K562 (cell line): ENCODE measurements at regions not wholly inside any gene's neighbourhood (a gene's known extent, or its start where the extent isn't known, plus 50 kb on each side); places are given as distances from the start of the nearest gene placed in this dataset.

ENCODE experiments used
- BACH1 ChIP-seq: fragments of 200-800 bp; sonication (Bioruptor generic); IDR thresholded peaks from 2 replicates; pipeline ENCODE4 v1.6.1; 2016; ENCODE audit warnings: missing genetic modification characterization, missing compliant biosample characterization
- CEBPB ChIP-seq: fragments of 450-650 bp; IDR thresholded peaks from 2 replicates; pipeline ENCODE4 v1.6.1; 2016; ENCODE audit warnings: missing genetic modification characterization, missing compliant biosample characterization
- FOXA1 ChIP-seq: fragments of 450-650 bp; IDR thresholded peaks from 2 replicates; pipeline ENCODE4 v1.6.1; 2016; ENCODE audit warnings: mild to moderate bottlenecking, borderline replicate concordance
- L3MBTL2 ChIP-seq: fragments of 450-650 bp; IDR thresholded peaks from 2 replicates; pipeline ENCODE4 v1.6.1; 2016; ENCODE audit warnings: mild to moderate bottlenecking, moderate library complexity
- MAZ ChIP-seq, 2 experiments: fragments of 450-650 bp in 1 of 2; sonication (generic) in 1 of 2; formaldehyde crosslinking; IDR thresholded peaks in 1 of 2; conservative IDR thresholded peaks in 1 of 2; 2 replicates each; pipeline versions ENCODE4 v1.4.0 to v1.5.0; 2020; ENCODE audit warnings: mild to moderate bottlenecking in 1 of 2, missing genetic modification reagents in 1 of 2
- PRMT5 ChIP-seq: sonication (generic); formaldehyde crosslinking; IDR thresholded peaks from 2 replicates; pipeline ENCODE4 v1.5.0; 2020; ENCODE audit warnings: missing genetic modification reagents
- USF2 ChIP-seq: sonication (generic); formaldehyde crosslinking; IDR thresholded peaks from 2 replicates; pipeline ENCODE4 v1.5.0; 2020; ENCODE audit warnings: missing genetic modification reagents
- YY1 ChIP-seq, 3 experiments: IDR thresholded peaks; 2 replicates each; pipeline ENCODE4 v1.6.1; 2011; ENCODE audit warnings: low read length in 2 of 3, mild to moderate bottlenecking in 2 of 3, moderate library complexity in 2 of 3, borderline replicate concordance in 1 of 3, control low read depth in 1 of 3, low read depth in 1 of 3; ENCODE audit not compliant: insufficient read depth in 3 of 3, insufficient replicate concordance in 2 of 3, control insufficient read depth in 1 of 3, insufficient read length in 1 of 3; ENCODE audit errors: extremely low read depth in 1 of 3
- ZNF347 ChIP-seq: fragments of 450-650 bp; formaldehyde crosslinking; IDR thresholded peaks from 2 replicates; pipeline ENCODE4 v1.4.0; 2020; ENCODE audit warnings: low read depth, mild to moderate bottlenecking, moderate library complexity
- ZNF584 ChIP-seq: fragments of 200-800 bp; sonication (Bioruptor generic); IDR thresholded peaks from 2 replicates; pipeline ENCODE4 v1.6.1; 2016; ENCODE audit warnings: low read depth, mild to moderate bottlenecking, missing genetic modification characterization, missing compliant biosample characterization
- TF ChIP-seq, protein P1 (sequence below), 3 experiments: IDR thresholded peaks in 2 of 3; conservative IDR thresholded peaks in 1 of 3; 2 replicates each; pipeline ENCODE4 v1.5.1; 2011 to 2012; ENCODE audit warnings: low read length in 3 of 3, mild to moderate bottlenecking in 3 of 3, control low read depth in 2 of 3, improper control_type of control experiment in 1 of 3, inconsistent platforms in 1 of 3, low read depth in 1 of 3, mixed read lengths in 1 of 3, moderate library complexity in 1 of 3; ENCODE audit not compliant: insufficient read depth in 2 of 3
- TF ChIP-seq, protein P2 (sequence below): fragments of 150-350 bp; conservative IDR thresholded peaks from 2 replicates; pipeline ENCODE4 v1.6.1; 2014; ENCODE audit warnings: low read length
- TF ChIP-seq, protein P3 (sequence below): fragments of 250-450 bp; sonication (Bioruptor Pico); IDR thresholded peaks from 2 replicates; pipeline ENCODE4 v1.4.0; 2020; ENCODE audit warnings: mild to moderate bottlenecking, moderate library complexity
- TF ChIP-seq, protein P4 (sequence below), 2 experiments: fragments of 450-650 bp in 1 of 2; sonication (generic) in 1 of 2; formaldehyde crosslinking in 1 of 2; IDR thresholded peaks in 1 of 2; conservative IDR thresholded peaks in 1 of 2; 2 replicates each; pipeline versions ENCODE4 v1.6.1 to v1.8.1; 2016 to 2023; ENCODE audit warnings: mild to moderate bottlenecking in 2 of 2, moderate library complexity in 2 of 2, inconsistent platforms in 1 of 2, missing genetic modification reagents in 1 of 2

GRCh38 chr9:129333617-129334104, 155.6 kb upstream of the IER5L start:
- TF ChIP-seq L3MBTL2: no peak
- TF ChIP-seq, protein P1, sequence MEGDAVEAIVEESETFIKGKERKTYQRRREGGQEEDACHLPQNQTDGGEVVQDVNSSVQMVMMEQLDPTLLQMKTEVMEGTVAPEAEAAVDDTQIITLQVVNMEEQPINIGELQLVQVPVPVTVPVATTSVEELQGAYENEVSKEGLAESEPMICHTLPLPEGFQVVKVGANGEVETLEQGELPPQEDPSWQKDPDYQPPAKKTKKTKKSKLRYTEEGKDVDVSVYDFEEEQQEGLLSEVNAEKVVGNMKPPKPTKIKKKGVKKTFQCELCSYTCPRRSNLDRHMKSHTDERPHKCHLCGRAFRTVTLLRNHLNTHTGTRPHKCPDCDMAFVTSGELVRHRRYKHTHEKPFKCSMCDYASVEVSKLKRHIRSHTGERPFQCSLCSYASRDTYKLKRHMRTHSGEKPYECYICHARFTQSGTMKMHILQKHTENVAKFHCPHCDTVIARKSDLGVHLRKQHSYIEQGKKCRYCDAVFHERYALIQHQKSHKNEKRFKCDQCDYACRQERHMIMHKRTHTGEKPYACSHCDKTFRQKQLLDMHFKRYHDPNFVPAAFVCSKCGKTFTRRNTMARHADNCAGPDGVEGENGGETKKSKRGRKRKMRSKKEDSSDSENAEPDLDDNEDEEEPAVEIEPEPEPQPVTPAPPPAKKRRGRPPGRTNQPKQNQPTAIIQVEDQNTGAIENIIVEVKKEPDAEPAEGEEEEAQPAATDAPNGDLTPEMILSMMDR (IDR thresholded peaks at IDR 0.05 in 2 of 3, conservative IDR thresholded peaks at IDR 0.05 in 1 of 3; ENCODE audit: insufficient read depth in 2 of 3, low read depth in 1 of 3, low read length in 3 of 3): no peak
- TF ChIP-seq, protein P2, sequence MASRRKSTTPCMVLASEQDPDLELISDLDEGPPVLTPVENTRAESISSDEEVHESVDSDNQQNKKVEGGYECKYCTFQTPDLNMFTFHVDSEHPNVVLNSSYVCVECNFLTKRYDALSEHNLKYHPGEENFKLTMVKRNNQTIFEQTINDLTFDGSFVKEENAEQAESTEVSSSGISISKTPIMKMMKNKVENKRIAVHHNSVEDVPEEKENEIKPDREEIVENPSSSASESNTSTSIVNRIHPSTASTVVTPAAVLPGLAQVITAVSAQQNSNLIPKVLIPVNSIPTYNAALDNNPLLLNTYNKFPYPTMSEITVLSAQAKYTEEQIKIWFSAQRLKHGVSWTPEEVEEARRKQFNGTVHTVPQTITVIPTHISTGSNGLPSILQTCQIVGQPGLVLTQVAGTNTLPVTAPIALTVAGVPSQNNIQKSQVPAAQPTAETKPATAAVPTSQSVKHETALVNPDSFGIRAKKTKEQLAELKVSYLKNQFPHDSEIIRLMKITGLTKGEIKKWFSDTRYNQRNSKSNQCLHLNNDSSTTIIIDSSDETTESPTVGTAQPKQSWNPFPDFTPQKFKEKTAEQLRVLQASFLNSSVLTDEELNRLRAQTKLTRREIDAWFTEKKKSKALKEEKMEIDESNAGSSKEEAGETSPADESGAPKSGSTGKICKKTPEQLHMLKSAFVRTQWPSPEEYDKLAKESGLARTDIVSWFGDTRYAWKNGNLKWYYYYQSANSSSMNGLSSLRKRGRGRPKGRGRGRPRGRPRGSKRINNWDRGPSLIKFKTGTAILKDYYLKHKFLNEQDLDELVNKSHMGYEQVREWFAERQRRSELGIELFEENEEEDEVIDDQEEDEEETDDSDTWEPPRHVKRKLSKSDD: no peak
- no peak for TF ChIP-seq MAZ (CRISPR knock-in tag; conservative IDR thresholded peaks at IDR 0.05 in 1 of 2, IDR thresholded peaks at IDR 0.05 in 1 of 2)
- TF ChIP-seq ZNF347 (CRISPR knock-in tag): no peak
- TF ChIP-seq BACH1: no peak
- no peak for TF ChIP-seq CEBPB (tag)
- TF ChIP-seq, protein P3, sequence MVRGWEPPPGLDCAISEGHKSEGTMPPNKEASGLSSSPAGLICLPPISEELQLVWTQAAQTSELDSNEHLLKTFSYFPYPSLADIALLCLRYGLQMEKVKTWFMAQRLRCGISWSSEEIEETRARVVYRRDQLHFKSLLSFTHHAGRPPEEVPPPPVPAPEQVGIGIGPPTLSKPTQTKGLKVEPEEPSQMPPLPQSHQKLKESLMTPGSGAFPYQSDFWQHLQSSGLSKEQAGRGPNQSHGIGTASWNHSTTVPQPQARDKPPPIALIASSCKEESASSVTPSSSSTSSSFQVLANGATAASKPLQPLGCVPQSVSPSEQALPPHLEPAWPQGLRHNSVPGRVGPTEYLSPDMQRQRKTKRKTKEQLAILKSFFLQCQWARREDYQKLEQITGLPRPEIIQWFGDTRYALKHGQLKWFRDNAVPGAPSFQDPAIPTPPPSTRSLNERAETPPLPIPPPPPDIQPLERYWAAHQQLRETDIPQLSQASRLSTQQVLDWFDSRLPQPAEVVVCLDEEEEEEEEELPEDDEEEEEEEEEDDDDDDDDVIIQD (CRISPR knock-in tag): no peak
- no peak for TF ChIP-seq USF2
- no peak for TF ChIP-seq YY1 (IDR thresholded peaks at IDR 0.05; ENCODE audit: borderline replicate concordance in 1 of 3, control insufficient read depth in 1 of 3, extremely low read depth in 1 of 3, insufficient read depth in 3 of 3, insufficient read length in 1 of 3, insufficient replicate concordance in 2 of 3, low read depth in 1 of 3, low read length in 2 of 3)
- TF ChIP-seq PRMT5 (CRISPR knock-in tag): no peak
- no peak for TF ChIP-seq ZNF584 (CRISPR knock-in tag)
- TF ChIP-seq, protein P4, sequence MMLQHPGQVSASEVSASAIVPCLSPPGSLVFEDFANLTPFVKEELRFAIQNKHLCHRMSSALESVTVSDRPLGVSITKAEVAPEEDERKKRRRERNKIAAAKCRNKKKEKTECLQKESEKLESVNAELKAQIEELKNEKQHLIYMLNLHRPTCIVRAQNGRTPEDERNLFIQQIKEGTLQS (IDR thresholded peaks at IDR 0.05): no peak
- TF ChIP-seq, protein P4 (CRISPR knock-in tag; conservative IDR thresholded peaks at IDR 0.05): no peak
- no peak for TF ChIP-seq FOXA1
